ENCODE measurements at regions not wholly inside any gene's neighbourhood (a gene's known extent, or its start where the extent isn't known, plus 50 kb on each side); places are given as distances from the start of the nearest gene placed in this dataset.

DNA sequence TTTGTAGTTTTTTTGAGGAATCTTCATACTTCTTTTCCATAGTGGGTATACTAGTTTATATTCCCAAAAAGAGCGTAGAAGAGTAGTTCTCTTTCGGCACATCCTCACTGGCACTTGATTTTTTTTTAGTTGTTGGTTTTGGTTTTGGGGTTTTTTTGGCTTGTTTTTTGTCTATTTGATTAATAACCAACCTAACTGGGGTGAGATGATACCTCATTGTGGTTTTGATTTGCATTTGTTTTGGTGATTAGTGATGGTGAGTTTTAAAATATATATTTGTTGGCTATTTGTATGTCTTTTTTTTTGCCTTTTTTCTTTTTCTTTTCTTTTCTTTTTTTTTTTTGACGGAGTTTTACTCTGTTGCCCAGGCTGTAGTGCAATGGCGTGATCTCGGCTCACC, 69.7 kb upstream of the BTG1 start:
- H3K4me2 ChIP-seq (ENCODE audit: insufficient read depth, low read length), result no peak overlapping the region
- no peaks in the 10 kb centered on the region for H3K79me2 ChIP-seq (ENCODE audit: insufficient read depth, low read length)
- H3K27ac ChIP-seq (ENCODE audit: low read depth, low read length), result no peak overlapping the region
- no peak overlapping the region for H3K4me3 ChIP-seq (ENCODE audit: insufficient read depth, low read length)
- no peaks in the 10 kb centered on the region for H3K27me3 ChIP-seq (ENCODE audit: insufficient read depth, low read length)
- DNase-seq (ENCODE audit: insufficient read length, low spot score, missing footprints), result no peak
- H3K36me3 ChIP-seq (ENCODE audit: insufficient read depth, low read length), result no peaks in the 10 kb centered on the region
- TF ChIP-seq, protein P1, sequence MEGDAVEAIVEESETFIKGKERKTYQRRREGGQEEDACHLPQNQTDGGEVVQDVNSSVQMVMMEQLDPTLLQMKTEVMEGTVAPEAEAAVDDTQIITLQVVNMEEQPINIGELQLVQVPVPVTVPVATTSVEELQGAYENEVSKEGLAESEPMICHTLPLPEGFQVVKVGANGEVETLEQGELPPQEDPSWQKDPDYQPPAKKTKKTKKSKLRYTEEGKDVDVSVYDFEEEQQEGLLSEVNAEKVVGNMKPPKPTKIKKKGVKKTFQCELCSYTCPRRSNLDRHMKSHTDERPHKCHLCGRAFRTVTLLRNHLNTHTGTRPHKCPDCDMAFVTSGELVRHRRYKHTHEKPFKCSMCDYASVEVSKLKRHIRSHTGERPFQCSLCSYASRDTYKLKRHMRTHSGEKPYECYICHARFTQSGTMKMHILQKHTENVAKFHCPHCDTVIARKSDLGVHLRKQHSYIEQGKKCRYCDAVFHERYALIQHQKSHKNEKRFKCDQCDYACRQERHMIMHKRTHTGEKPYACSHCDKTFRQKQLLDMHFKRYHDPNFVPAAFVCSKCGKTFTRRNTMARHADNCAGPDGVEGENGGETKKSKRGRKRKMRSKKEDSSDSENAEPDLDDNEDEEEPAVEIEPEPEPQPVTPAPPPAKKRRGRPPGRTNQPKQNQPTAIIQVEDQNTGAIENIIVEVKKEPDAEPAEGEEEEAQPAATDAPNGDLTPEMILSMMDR (IDR thresholded peaks at IDR 0.05; ENCODE audit: extremely low read depth, low read depth, low read length), result no peak
- H2AFZ ChIP-seq (ENCODE audit: low read length), result no peak overlapping the region
- H3K4me1 ChIP-seq (ENCODE audit: insufficient read depth, low read length), result peaks cover 3% of the 10 kb centered on the region
- H3K9me3 ChIP-seq (ENCODE audit: low read depth, low read length), result no peaks in the 10 kb centered on the region
- H4K20me1 ChIP-seq (ENCODE audit: insufficient read depth, low read length), result no peaks in the 10 kb centered on the region

GRCh38 chr12:92213166-92213565, 67.5 kb upstream of the BTG1 start:
- DNase-seq (ENCODE audit: insufficient read length, low spot score, missing footprints), result no peak
- H2AFZ ChIP-seq (ENCODE audit: low read length), result no peak overlapping the region
- H3K36me3 ChIP-seq (ENCODE audit: insufficient read depth, low read length), result no peaks in the 10 kb centered on the region
- H3K9me3 ChIP-seq (ENCODE audit: low read depth, low read length), result no peaks in the 10 kb centered on the region
- peaks cover 10% of the 10 kb centered on the region for H3K4me1 ChIP-seq (ENCODE audit: insufficient read depth, low read length)
- H3K27me3 ChIP-seq (ENCODE audit: insufficient read depth, low read length), result no peaks in the 10 kb centered on the region
- H3K79me2 ChIP-seq (ENCODE audit: insufficient read depth, low read length), result no peaks in the 10 kb centered on the region
- H3K27ac ChIP-seq (ENCODE audit: low read depth, low read length), result no peak overlapping the region
- H4K20me1 ChIP-seq (ENCODE audit: insufficient read depth, low read length), result no peaks in the 10 kb centered on the region
- H3K4me3 ChIP-seq (ENCODE audit: insufficient read depth, low read length), result no peak overlapping the region
- TF ChIP-seq, protein P1 (IDR thresholded peaks at IDR 0.05; ENCODE audit: extremely low read depth, low read depth, low read length), result no peak
- no peak overlapping the region for H3K4me2 ChIP-seq (ENCODE audit: insufficient read depth, low read length)

DNA sequence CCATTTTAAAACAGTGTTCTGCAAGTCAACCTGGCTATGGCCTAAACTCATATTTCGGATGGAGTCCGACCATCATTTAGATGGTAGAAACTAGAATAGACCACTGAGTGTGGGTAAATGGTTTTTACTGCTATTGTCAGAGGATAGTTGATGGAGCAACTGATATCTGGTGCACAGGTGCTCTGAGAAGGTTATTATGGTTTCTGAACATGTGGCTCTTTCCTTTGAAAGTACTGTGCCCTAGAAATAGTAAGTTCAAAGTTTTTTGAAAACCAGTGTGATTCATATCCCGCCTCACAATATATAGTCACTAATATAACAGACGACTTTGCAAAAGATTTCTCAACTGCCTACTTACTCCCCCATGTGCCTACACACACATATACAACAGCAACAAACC, 64.4 kb upstream of the BTG1 start:
- H3K9me3 ChIP-seq (ENCODE audit: low read depth, low read length), result no peaks in the 10 kb centered on the region
- TF ChIP-seq, protein P1 (IDR thresholded peaks at IDR 0.05; ENCODE audit: extremely low read depth, low read depth, low read length), result no peak
- no peak overlapping the region for H3K27ac ChIP-seq (ENCODE audit: low read depth, low read length)
- no peak overlapping the region for H3K4me2 ChIP-seq (ENCODE audit: insufficient read depth, low read length)
- no peaks in the 10 kb centered on the region for H3K79me2 ChIP-seq (ENCODE audit: insufficient read depth, low read length)
- no peak for DNase-seq (ENCODE audit: insufficient read length, low spot score, missing footprints)
- H3K4me1 ChIP-seq (ENCODE audit: insufficient read depth, low read length), result peaks cover 10% of the 10 kb centered on the region
- H4K20me1 ChIP-seq (ENCODE audit: insufficient read depth, low read length), result no peaks in the 10 kb centered on the region
- no peak overlapping the region for H2AFZ ChIP-seq (ENCODE audit: low read length)
- no peaks in the 10 kb centered on the region for H3K36me3 ChIP-seq (ENCODE audit: insufficient read depth, low read length)
- H3K4me3 ChIP-seq (ENCODE audit: insufficient read depth, low read length), result no peak overlapping the region
- H3K27me3 ChIP-seq (ENCODE audit: insufficient read depth, low read length), result no peaks in the 10 kb centered on the region

DNA sequence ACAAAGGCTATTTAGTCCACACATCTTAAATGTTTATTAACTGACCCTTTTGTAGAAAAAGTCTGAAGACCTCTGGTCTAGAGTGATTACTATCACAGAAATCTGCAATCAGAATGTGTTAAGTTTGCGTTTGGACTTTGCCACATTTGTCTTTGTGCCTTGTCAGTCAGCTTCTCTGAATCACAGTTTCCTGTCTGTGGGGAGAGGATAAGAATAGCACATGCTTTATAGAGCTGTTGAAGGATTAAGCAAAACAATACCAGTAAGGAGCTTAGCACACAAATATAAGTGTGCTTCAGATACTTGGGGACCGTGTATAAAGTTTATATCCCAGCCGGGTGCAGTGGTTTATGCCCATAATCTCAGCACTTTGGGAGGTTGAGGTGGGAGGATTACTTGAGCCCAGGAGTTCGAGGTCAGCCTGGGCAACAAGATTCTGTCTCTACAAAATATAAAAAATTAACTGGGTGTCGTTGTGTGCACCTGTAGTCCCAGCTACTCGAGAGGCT, 63.0 kb upstream of the BTG1 start:
- peak; percentile 91 for DNase-seq (ENCODE audit: insufficient read length, low spot score, missing footprints)
- H3K4me2 ChIP-seq (ENCODE audit: insufficient read depth, low read length), result peak overlapping the region; percentile 1
- no peaks in the 10 kb centered on the region for H3K36me3 ChIP-seq (ENCODE audit: insufficient read depth, low read length)
- H4K20me1 ChIP-seq (ENCODE audit: insufficient read depth, low read length), result no peaks in the 10 kb centered on the region
- H3K27ac ChIP-seq (ENCODE audit: low read depth, low read length), result no peak overlapping the region
- no peaks in the 10 kb centered on the region for H3K9me3 ChIP-seq (ENCODE audit: low read depth, low read length)
- no peaks in the 10 kb centered on the region for H3K27me3 ChIP-seq (ENCODE audit: insufficient read depth, low read length)
- H3K4me3 ChIP-seq (ENCODE audit: insufficient read depth, low read length), result no peak overlapping the region
- H2AFZ ChIP-seq (ENCODE audit: low read length), result no peak overlapping the region
- H3K4me1 ChIP-seq (ENCODE audit: insufficient read depth, low read length), result peaks cover 10% of the 10 kb centered on the region
- H3K79me2 ChIP-seq (ENCODE audit: insufficient read depth, low read length), result no peaks in the 10 kb centered on the region
- TF ChIP-seq, protein P1 (IDR thresholded peaks at IDR 0.05; ENCODE audit: extremely low read depth, low read depth, low read length), result no peak

Data from osteoblast (primary cell).